H9 (cell line): ENCODE measurements at regions not wholly inside any gene's neighbourhood (a gene's known extent, or its start where the extent isn't known, plus 50 kb on each side); places are given as distances from the start of the nearest gene placed in this dataset.

ENCODE experiments used
- DNase-seq: peaks from one replicate; pipeline ENCODE4 v3.0.0-alpha.2; 2017
- H2AFZ ChIP-seq: one replicate; pipeline ENCODE4 v1.6.1; 2013; ENCODE audit warnings: mild to moderate bottlenecking, low read length, control low read depth, moderate library complexity
- H2AK5ac ChIP-seq: 2 replicates; pipeline ENCODE4 v1.6.1; 2013; ENCODE audit warnings: low read length, control low read depth, mixed read lengths; ENCODE audit not compliant: insufficient read length
- H2BK120ac ChIP-seq: one replicate; pipeline ENCODE4 v1.6.1; 2013; ENCODE audit warnings: low read depth, mild to moderate bottlenecking, low read length, control low read depth, inconsistent platforms; ENCODE audit not compliant: poor library complexity, severe bottlenecking
- H2BK12ac ChIP-seq: 2 replicates; pipeline ENCODE4 v1.6.1; 2013; ENCODE audit warnings: low read length, control low read depth, mixed read lengths, low read depth; ENCODE audit not compliant: insufficient read length
- H2BK15ac ChIP-seq: 2 replicates; pipeline ENCODE4 v1.6.1; 2013; ENCODE audit warnings: low read depth, low read length, control low read depth
- H2BK20ac ChIP-seq: one replicate; pipeline ENCODE4 v1.6.1; 2013; ENCODE audit warnings: low read depth, mild to moderate bottlenecking, low read length, control low read depth, inconsistent platforms; ENCODE audit not compliant: poor library complexity, severe bottlenecking
- H2BK5ac ChIP-seq: 2 replicates; pipeline ENCODE4 v1.6.1; 2013; ENCODE audit warnings: low read length, control low read depth, mixed read lengths; ENCODE audit not compliant: insufficient read length
- H3K14ac ChIP-seq: 2 replicates; pipeline ENCODE4 v1.6.1; 2013; ENCODE audit warnings: low read length, control low read depth; ENCODE audit not compliant: insufficient read depth
- H3K18ac ChIP-seq: 2 replicates; pipeline ENCODE4 v1.6.1; 2013; ENCODE audit warnings: low read depth, mild to moderate bottlenecking, mixed read lengths, low read length, control low read depth; ENCODE audit not compliant: insufficient read length
- H3K23ac ChIP-seq: 2 replicates; pipeline ENCODE4 v1.6.1; 2013; ENCODE audit warnings: low read length, control low read depth, mixed read lengths, low read depth; ENCODE audit not compliant: insufficient read length
- H3K23me2 ChIP-seq: 2 replicates; pipeline ENCODE4 v1.6.1; 2013; ENCODE audit warnings: low read depth, mild to moderate bottlenecking, mixed read lengths, low read length, control low read depth; ENCODE audit not compliant: insufficient read length, poor library complexity, severe bottlenecking
- H3K27ac ChIP-seq: 2 replicates; pipeline ENCODE4 v1.5.1; 2013; ENCODE audit warnings: low read length, control low read depth, mixed read lengths, low read depth; ENCODE audit not compliant: insufficient read length
- H3K27me3 ChIP-seq: 2 replicates; pipeline ENCODE4 v1.6.1; 2013; ENCODE audit warnings: low read length, control low read depth, inconsistent platforms; ENCODE audit not compliant: insufficient read depth
- H3K4ac ChIP-seq: 2 replicates; pipeline ENCODE4 v1.6.1; 2013; ENCODE audit warnings: low read depth, mild to moderate bottlenecking, control low read depth, inconsistent platforms, low read length, moderate library complexity
- H3K4me1 ChIP-seq: 2 replicates; pipeline ENCODE4 v1.6.1; 2013; ENCODE audit warnings: low read length, control low read depth, inconsistent platforms; ENCODE audit not compliant: insufficient read depth
- H3K4me2 ChIP-seq: 2 replicates; pipeline ENCODE4 v1.6.1; 2013; ENCODE audit warnings: low read length, control low read depth, mixed read lengths; ENCODE audit not compliant: insufficient read length, insufficient read depth
- H3K56ac ChIP-seq: 2 replicates; pipeline ENCODE4 v1.6.1; 2013; ENCODE audit warnings: low read depth, mild to moderate bottlenecking, mixed read lengths, low read length, control low read depth; ENCODE audit not compliant: insufficient read length
- H3K79me1 ChIP-seq: 2 replicates; pipeline ENCODE4 v1.6.1; 2013; ENCODE audit warnings: low read depth, mild to moderate bottlenecking, moderate library complexity, low read length, control low read depth, inconsistent platforms; ENCODE audit not compliant: insufficient read depth, poor library complexity, severe bottlenecking
- H3K79me2 ChIP-seq: 2 replicates; pipeline ENCODE4 v1.6.1; 2013; ENCODE audit warnings: low read length, control low read depth, inconsistent platforms; ENCODE audit not compliant: insufficient read depth
- H3K9ac ChIP-seq: 2 replicates; pipeline ENCODE4 v1.6.1; 2013; ENCODE audit warnings: low read length, control low read depth, mixed read lengths; ENCODE audit not compliant: insufficient read length; ENCODE audit errors: extremely low read depth
- H3K9me3 ChIP-seq: one replicate; pipeline ENCODE4 v1.6.1; 2013; ENCODE audit warnings: low read depth, low read length, inconsistent platforms; ENCODE audit not compliant: control insufficient read depth
- H3T11ph ChIP-seq: one replicate; pipeline ENCODE4 v1.6.1; 2013; ENCODE audit warnings: mild to moderate bottlenecking, low read length, control low read depth, inconsistent platforms
- H4K20me1 ChIP-seq: one replicate; pipeline ENCODE4 v1.6.1; 2013; ENCODE audit not compliant: control insufficient read depth, insufficient read length, insufficient read depth
- H4K5ac ChIP-seq: 2 replicates; pipeline ENCODE4 v1.6.1; 2013; ENCODE audit warnings: low read depth, mild to moderate bottlenecking, mixed read lengths, low read length, control low read depth; ENCODE audit not compliant: insufficient read length
- H4K8ac ChIP-seq: replicated peaks from 2 replicates; pipeline ENCODE4 v1.6.1; 2013; ENCODE audit warnings: low read length, control low read depth, mixed read lengths, low read depth; ENCODE audit not compliant: insufficient read length
- H4K91ac ChIP-seq: 2 replicates; pipeline ENCODE4 v1.6.1; 2013; ENCODE audit warnings: low read depth, mild to moderate bottlenecking, moderate library complexity, mixed read lengths, low read length, control low read depth; ENCODE audit not compliant: insufficient read length
- H3K27ac Mint-ChIP-seq, 3 experiments: 2 replicates in 2 of 3; 3 replicates in 1 of 3; pipeline ENCODE4 v1.8.0; 2020 to 2021; ENCODE audit warnings: mixed read lengths in 3 of 3, mild to moderate bottlenecking in 1 of 3, moderate library complexity in 1 of 3
- H3K27me3 Mint-ChIP-seq: 2 replicates; pipeline ENCODE4 v1.8.0; 2021; ENCODE audit warnings: low read depth, mild to moderate bottlenecking, moderate library complexity, mixed read lengths
- H3K36me3 Mint-ChIP-seq, 3 experiments: 2 replicates in 2 of 3; 3 replicates in 1 of 3; pipeline ENCODE4 v1.8.0; 2020 to 2021; ENCODE audit warnings: low read depth in 3 of 3, mixed read lengths in 3 of 3; ENCODE audit not compliant: insufficient read depth in 1 of 3
- H3K4me1 Mint-ChIP-seq, 2 experiments: 2 replicates each; pipeline ENCODE4 v1.8.0; 2020; ENCODE audit warnings: mixed read lengths in 2 of 2
- H3K4me3 Mint-ChIP-seq, 2 experiments: 2 replicates in 1 of 2; 3 replicates in 1 of 2; pipeline ENCODE4 v1.8.0; 2020 to 2021; ENCODE audit warnings: mild to moderate bottlenecking in 2 of 2, mixed read lengths in 2 of 2, moderate library complexity in 1 of 2
- H3K9me3 Mint-ChIP-seq, 2 experiments: 2 replicates in 1 of 2; 3 replicates in 1 of 2; pipeline ENCODE4 v1.8.0; 2020; ENCODE audit warnings: mild to moderate bottlenecking in 2 of 2, mixed read lengths in 2 of 2, moderate library complexity in 1 of 2
- WGBS: extraction: QIAGEN DNeasy Blood & Tissue Kit; methylation state at CpG from one replicate; pipeline ENCODE4 v1.1.7; 2013; ENCODE audit warnings: missing lambda C conversion rate, low lambda C conversion rate, mixed read lengths; ENCODE audit not compliant: insufficient read length; ENCODE audit errors: extremely low coverage; 5-methylcytosine and 5-hydroxymethylcytosine counted together
- TF ChIP-seq, protein P1 (sequence below): fragments of 200-600 bp; sonication (generic); conservative IDR thresholded peaks from 3 replicates; pipeline ENCODE4 v1.8.0; 2021; ENCODE audit warnings: antibody characterized with exemption, mild to moderate bottlenecking

DNA sequence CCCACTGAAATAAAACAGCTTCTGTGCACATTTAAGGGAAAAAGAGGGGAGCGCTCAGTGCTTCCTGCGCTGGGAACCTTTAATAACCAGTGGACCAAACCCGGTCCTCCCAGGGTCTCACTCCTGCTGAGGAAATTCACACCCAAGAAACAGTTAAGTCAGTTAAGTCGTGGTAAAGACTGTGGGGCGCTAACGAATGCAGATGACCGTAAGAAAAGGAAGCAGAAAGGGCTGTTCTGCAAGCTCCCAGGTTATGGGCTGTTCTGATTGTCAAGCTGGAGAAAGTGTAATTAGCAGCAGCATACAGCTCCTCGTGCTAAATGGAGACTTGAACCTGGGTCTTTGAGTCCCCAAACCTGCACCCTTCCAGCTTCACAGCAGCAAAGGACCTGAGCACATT lies 536.6 kb downstream of the NPHP4 start:
- Mint-ChIP-seq H3K4me1 (peaks cover 27 to 29% of the 10 kb centered on the region in 2 experiments), H3K9me3 (peaks cover 0 to 1% of the 10 kb centered on the region in 2 experiments; a peak in 1 of 5 replicates), H3K27me3 (peaks cover 14% of the 10 kb centered on the region), H3K4me3 (no peak overlapping the region), H3K36me3 (no peaks in the 10 kb centered on the region), H3K27ac (no peak overlapping the region; a peak in 1 of 7 replicates)
- no peak overlapping the region for H2BK120ac ChIP-seq
- H3K79me2 ChIP-seq: no peaks in the 10 kb centered on the region
- no peaks in the 10 kb centered on the region for H4K20me1 ChIP-seq
- H3K23me2 ChIP-seq: no peaks in the 10 kb centered on the region
- H3K9ac ChIP-seq: no peak overlapping the region
- H3K4me2 ChIP-seq: no peak overlapping the region
- H2BK5ac ChIP-seq: no peak overlapping the region
- H3K14ac ChIP-seq: no peak overlapping the region
- H4K5ac ChIP-seq: no peak overlapping the region
- no peak overlapping the region for H2AK5ac ChIP-seq
- no peaks in the 10 kb centered on the region for H3K27me3 ChIP-seq
- H3K4ac ChIP-seq: no peak overlapping the region
- no peak overlapping the region for H4K91ac ChIP-seq
- H2BK12ac ChIP-seq: no peak overlapping the region
- H3K4me1 ChIP-seq: peaks cover 4% of the 10 kb centered on the region; the same call in 1 of the 2 replicates
- no peak overlapping the region for H3K18ac ChIP-seq
- no peak overlapping the region for H3T11ph ChIP-seq
- no peak overlapping the region for H3K27ac ChIP-seq
- TF ChIP-seq, protein P1, sequence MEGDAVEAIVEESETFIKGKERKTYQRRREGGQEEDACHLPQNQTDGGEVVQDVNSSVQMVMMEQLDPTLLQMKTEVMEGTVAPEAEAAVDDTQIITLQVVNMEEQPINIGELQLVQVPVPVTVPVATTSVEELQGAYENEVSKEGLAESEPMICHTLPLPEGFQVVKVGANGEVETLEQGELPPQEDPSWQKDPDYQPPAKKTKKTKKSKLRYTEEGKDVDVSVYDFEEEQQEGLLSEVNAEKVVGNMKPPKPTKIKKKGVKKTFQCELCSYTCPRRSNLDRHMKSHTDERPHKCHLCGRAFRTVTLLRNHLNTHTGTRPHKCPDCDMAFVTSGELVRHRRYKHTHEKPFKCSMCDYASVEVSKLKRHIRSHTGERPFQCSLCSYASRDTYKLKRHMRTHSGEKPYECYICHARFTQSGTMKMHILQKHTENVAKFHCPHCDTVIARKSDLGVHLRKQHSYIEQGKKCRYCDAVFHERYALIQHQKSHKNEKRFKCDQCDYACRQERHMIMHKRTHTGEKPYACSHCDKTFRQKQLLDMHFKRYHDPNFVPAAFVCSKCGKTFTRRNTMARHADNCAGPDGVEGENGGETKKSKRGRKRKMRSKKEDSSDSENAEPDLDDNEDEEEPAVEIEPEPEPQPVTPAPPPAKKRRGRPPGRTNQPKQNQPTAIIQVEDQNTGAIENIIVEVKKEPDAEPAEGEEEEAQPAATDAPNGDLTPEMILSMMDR: no peak
- H3K9me3 ChIP-seq: no peaks in the 10 kb centered on the region
- H2AFZ ChIP-seq: no peak overlapping the region
- no peak overlapping the region for H3K23ac ChIP-seq
- no peak overlapping the region for H2BK20ac ChIP-seq
- DNase-seq: no peak
- H3K79me1 ChIP-seq: no peaks in the 10 kb centered on the region
- no CpG with 5 or more reads among the region's 8 CpGs for WGBS
- H3K56ac ChIP-seq: no peak overlapping the region
- no peak overlapping the region for H2BK15ac ChIP-seq
- no peak overlapping the region for H4K8ac ChIP-seq
